ENCODE measurements at regions not wholly inside any gene's neighbourhood (a gene's known extent, or its start where the extent isn't known, plus 50 kb on each side); places are given as distances from the start of the nearest gene placed in this dataset.
A peak's percentile ranks its signal among the peaks of the same experiment; 100 is the strongest.

- DNase-seq (ENCODE audit: extremely low read depth in 1 of 11, low read depth in 9 of 11, low spot score in 4 of 11): no peak
These were observed 59.0 kb downstream of the NDUFS5 start for GRCh38 chr1:39085174-39085573.

- DNase-seq (ENCODE audit: extremely low read depth in 1 of 11, low read depth in 9 of 11, low spot score in 4 of 11): no peak
These were observed 60.2 kb downstream of the NDUFS5 start for GRCh38 chr1:39086386-39086785.

GRCh38 chr1:39086865-39087409, 60.8 kb downstream of the NDUFS5 start:
- DNase-seq (ENCODE audit: extremely low read depth in 1 of 11, low read depth in 9 of 11, low spot score in 4 of 11): peak in 1 of 11 donors; percentile 40

GRCh38 chr1:39087435-39087834, 61.3 kb downstream of the NDUFS5 start:
- DNase-seq (ENCODE audit: extremely low read depth in 1 of 11, low read depth in 9 of 11, low spot score in 4 of 11): no peak

- DNase-seq (ENCODE audit: extremely low read depth in 1 of 11, low read depth in 9 of 11, low spot score in 4 of 11): no peak
These were observed 62.5 kb downstream of the NDUFS5 start for GRCh38 chr1:39088658-39089057.

- DNase-seq (ENCODE audit: extremely low read depth in 1 of 11, low read depth in 9 of 11, low spot score in 4 of 11): no peak
These were observed 63.9 kb downstream of the NDUFS5 start for GRCh38 chr1:39089931-39090521.

- DNase-seq (ENCODE audit: extremely low read depth in 1 of 11, low read depth in 9 of 11, low spot score in 4 of 11): no peak
These were observed 64.7 kb downstream of the NDUFS5 start for GRCh38 chr1:39090757-39091380.

- peak in 1 of 11 donors; percentile 61 for DNase-seq (ENCODE audit: extremely low read depth in 1 of 11, low read depth in 9 of 11, low spot score in 4 of 11)
These were observed 65.9 kb downstream of the NDUFS5 start for GRCh38 chr1:39091845-39092645.

DNA sequence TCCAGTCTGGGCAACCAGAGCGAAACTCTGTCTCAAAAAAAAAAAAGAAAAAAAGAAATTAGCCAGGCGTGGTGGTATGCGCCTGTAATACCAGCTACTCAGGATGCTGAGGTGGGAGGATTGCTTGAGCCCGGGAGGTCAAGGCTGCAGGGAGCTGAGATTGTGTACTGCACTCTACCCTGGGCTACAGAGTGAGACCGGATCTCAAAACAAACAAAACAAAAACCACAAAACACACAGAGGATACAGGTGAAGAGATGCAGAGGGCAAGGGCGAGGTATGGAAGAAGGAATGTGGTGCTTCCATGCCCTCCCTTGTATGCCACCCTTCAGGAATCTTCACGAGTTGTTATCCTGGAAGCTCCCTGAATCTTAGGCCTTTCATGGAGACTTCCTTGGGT, 68.5 kb downstream of the NDUFS5 start:
- DNase-seq (ENCODE audit: extremely low read depth in 1 of 11, low read depth in 9 of 11, low spot score in 4 of 11): no peak

DNA sequence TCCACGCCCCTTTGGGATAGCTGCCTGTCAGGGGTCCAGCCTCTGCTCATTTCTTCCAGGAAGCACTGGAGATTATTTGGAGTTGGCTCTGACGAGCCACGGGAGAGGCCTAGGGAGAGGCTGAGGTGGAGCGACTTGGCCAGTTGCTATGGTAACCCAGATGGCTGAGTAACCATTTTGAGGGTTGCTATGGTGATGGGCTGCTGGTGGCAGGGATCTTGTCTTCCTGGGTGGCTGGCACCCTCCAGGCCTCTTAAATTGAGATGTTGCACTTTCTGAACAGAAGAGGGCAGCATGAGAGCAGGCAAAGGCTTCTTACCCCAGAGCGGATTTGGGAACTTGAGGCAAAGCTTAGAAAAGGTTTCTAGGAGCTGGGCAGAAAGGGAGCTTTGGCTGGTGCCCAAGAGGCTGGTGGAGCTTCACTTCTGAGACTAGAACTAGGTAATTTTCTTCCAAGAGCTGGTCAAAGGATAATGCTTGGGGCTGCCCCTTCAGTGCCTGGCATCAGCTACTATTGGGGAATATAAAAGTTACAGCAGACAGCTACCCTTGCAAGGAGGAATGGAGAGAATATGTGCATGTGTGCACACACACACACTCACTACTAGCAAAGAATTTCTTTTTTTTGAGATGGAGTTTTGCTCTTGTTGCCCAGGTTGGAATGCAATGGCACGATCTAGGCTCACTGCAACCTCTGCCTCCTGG, 72.5 kb downstream of the NDUFS5 start:
- peak in 1 of 11 donors; percentile 54 for DNase-seq (ENCODE audit: extremely low read depth in 1 of 11, low read depth in 9 of 11, low spot score in 4 of 11)

DNA sequence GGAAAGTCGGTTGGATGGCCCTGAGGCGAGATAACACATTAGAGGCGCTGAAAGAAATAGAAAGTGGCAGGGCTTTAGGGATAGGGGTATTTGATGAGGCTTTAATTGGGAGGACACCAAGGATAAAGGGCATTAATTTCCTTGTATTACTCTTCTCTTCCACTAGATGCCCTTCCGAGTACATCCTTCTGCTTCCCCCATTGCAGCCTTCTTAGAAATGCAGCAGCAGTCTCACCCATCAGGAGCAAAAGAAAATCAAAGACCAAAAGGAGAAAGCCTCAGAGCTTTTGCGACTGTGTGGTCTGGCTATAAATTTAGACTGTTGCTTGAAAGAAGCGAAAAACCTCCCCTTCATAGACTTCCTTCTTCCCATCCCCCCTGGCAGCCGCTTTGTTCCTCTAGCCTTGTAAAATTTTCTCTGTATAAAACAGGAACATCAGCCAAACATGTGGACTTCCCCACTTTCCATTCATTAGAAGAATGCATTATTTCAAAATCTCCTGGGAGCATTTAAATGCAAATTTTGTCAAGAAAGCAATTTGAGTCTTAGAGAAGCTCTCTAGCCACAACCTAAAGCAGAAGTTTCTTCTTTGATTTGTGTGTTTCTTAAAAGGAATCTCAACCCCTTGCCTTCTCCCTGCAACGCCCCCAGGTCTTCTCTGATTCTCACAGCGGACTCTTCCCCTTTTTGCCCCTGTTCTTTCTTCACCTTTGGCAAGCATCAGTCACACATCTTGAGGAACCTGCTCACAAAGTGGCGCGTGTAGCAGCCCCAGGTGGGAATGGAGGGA, 76.6 kb downstream of the NDUFS5 start:
- DNase-seq (ENCODE audit: extremely low read depth in 1 of 11, low read depth in 9 of 11, low spot score in 4 of 11): peak in 6 of 11 donors; percentile 54 to 83 (median 72)

DNA sequence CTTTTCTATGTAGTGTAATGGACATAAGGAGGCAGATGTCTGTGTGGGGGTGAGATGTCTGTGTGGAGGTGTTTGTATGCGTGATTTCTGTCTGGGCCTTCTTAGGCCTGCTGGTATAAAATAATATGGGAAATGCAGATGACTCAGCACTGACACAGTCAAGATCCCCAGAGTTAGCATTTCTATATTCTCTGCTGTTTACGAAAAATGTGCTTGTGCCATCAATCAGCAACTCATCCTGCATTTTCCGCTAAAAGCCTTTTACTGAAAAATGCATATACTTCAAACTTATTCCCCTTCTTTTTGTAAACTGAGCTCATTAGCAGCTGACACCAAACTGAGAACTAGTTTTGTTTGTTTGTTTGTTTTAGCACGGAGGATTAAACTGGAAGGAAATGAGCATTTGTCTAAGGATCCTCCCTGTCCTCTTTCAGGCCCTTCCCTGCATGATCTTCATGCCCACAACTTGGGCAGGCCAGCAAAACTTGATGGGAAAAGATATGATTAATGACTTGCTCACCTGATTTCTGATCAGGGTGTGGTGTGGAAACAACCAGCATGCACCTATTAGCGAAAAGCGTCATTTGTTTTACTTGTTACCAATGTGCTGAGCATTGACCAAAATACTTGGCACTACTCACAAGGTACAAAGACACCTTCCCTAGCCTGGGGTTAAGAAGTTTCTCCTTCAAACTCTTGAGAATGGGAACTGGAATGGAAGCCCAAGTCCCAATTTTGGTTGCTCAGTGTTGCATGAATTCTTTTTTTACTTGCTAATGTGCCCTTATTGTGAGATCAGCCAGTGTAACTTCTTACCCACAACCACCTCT, 77.4 kb downstream of the NDUFS5 start:
- no peak for DNase-seq (ENCODE audit: extremely low read depth in 1 of 11, low read depth in 9 of 11, low spot score in 4 of 11)

GRCh38 chr1:39104158-39105060, 78.3 kb downstream of the NDUFS5 start:
- DNase-seq (ENCODE audit: extremely low read depth in 1 of 11, low read depth in 9 of 11, low spot score in 4 of 11): peak in 1 of 11 donors; percentile 42

DNA sequence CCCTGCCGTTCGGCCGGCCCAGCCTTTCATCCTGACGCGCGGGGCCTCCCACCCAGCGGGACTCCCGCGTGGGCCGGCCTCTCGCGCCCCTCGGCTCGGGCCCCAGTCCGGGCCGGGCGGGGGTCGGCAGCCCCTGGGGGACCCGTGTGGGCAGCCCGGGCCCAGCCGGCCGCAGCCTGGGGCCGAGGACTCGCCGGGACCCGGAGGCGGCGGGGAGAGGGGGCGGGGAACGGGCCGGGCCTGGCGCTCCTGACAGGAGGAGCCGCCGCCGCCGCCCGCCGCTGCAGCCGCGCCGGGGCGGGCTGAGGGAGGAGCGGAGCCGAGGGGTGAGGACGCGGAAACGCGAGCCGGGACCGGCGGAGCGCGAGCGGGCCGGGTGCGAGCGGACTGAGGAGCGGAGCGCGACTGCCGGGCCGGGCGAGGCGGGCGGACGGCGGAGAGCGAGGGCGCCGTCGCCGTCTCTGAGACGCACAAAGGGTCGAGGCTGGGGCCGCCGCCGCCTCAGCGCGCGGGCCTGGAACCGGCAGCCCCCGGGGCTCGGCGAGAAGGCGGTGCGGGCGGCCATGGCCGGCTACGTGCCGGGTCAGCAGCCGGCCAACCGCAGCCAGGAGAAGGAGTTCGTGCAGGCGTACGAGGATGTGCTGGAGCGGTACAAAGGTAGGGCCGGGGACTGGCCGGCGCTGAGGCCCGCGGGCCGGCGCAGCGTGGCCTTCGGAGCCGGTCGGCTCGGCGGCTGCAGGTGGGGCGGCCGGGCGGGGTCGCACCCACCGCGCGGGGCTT, 79.1 kb downstream of the NDUFS5 start:
- DNase-seq (ENCODE audit: extremely low read depth in 1 of 11, low read depth in 9 of 11, low spot score in 4 of 11): peak in 2 of 11 donors; percentile 57 to 70

- DNase-seq (ENCODE audit: extremely low read depth in 1 of 11, low read depth in 9 of 11, low spot score in 4 of 11): peak in 4 of 11 donors; percentile 48 to 84 (median 64)
These were observed 80.0 kb downstream of the NDUFS5 start for GRCh38 chr1:39105841-39106765.
